ENCODE measurements at regions not wholly inside any gene's neighbourhood (a gene's known extent, or its start where the extent isn't known, plus 50 kb on each side); places are given as distances from the start of the nearest gene placed in this dataset.
"Not testable (repeated sequence)": the region's sequence is repeated elsewhere in the genome, so short reads cannot be mapped to it uniquely, and the experiment has no call there.

GRCh38 chr21:10330641-10331119, 190.7 kb upstream of the TPTE start:
- TF ChIP-seq CTCF, POLR2A (IDR thresholded peaks at IDR 0.05): not testable (repeated sequence)

Measured in Peyer's patch (tissue), 4 donors.